HCT116 (cell line): ENCODE measurements at regions not wholly inside any gene's neighbourhood (a gene's known extent, or its start where the extent isn't known, plus 50 kb on each side); places are given as distances from the start of the nearest gene placed in this dataset.
"Not testable (repeated sequence)": the region's sequence is repeated elsewhere in the genome, so short reads cannot be mapped to it uniquely, and the experiment has no call there.

Source experiments
- ATAC-seq: fragments of 200-7000 bp; cut with Tn5 transposase; 2 replicates; pipeline ENCODE4 v1.9.1; 2020; ENCODE audit warnings: mild to moderate bottlenecking, moderate library complexity
- BruUV-seq: library from RNA; stranded (reverse); fragments of 400-500 nt; replicated peaks from 2 replicates; lab custom pipeline; 2021; lab: Mats Ljungman, UMichigan
- CTCF ChIA-PET: fragments of 300-600 bp; sonication (Branson Sonifier 250); formaldehyde crosslinking; loops from one replicate; lab custom pipeline; 2021; ENCODE audit warnings: antibody characterized with exemption; lab: Charles Lee
- POLR2A ChIA-PET: fragments of 300-600, 350-600 bp; sonication (Branson Sonifier 250); formaldehyde crosslinking; loops from one replicate; lab custom pipeline; 2021; ENCODE audit warnings: antibody characterized with exemption; lab: Charles Lee
- RAD21 ChIA-PET, 2 experiments: fragments of 300-600 bp; sonication (Branson Sonifier 250); formaldehyde crosslinking; loops; one replicate each; lab custom pipeline; 2023; ENCODE audit warnings: low total read pairs in 2 of 2; ENCODE audit not compliant: uncharacterized antibody in 2 of 2, unreplicated experiment in 2 of 2, low non-redundant PET in 1 of 2; lab: Charles Lee
- DNase-seq: peaks from one replicate; pipeline ENCODE4 v3.0.0-alpha.2; 2010; ENCODE audit warnings: low read depth, low spot score
- H2AFZ ChIP-seq: fragments of 200-600 bp; shearing (Covaris generic), sonication (generic); 2 replicates; pipeline ENCODE4 v1.6.1; 2017; ENCODE audit warnings: low read depth, mixed run types, mixed read lengths, antibody characterized with exemption, low read length; ENCODE audit not compliant: poor library complexity, severe bottlenecking
- H3K27ac ChIP-seq: 2 replicates; pipeline ENCODE4 v1.5.1; 2012; ENCODE audit warnings: low read depth, low read length
- H3K27me3 ChIP-seq: fragments of 200-600 bp; sonication (generic); 2 replicates; pipeline ENCODE4 v1.6.1; 2016; ENCODE audit warnings: mixed run types, low read length, mixed read lengths; ENCODE audit not compliant: insufficient read depth
- H3K36me3 ChIP-seq, 2 experiments: fragments of 200-500 bp in 1 of 2; fragments of 200-600 bp in 1 of 2; sonication (Bioruptor generic) in 1 of 2; sonication (generic) in 1 of 2; 2 replicates each; pipeline versions ENCODE4 v1.5.1 to v1.6.1; 2014 to 2016; ENCODE audit warnings: low read length in 2 of 2, inconsistent platforms in 1 of 2, mixed read lengths in 1 of 2, mixed run types in 1 of 2; ENCODE audit not compliant: insufficient read depth in 2 of 2, control insufficient read depth in 1 of 2
- H3K4me1 ChIP-seq, 2 experiments: fragments of 200-600 bp in 1 of 2; sonication (generic) in 1 of 2; 2 replicates each; pipeline versions ENCODE4 v1.5.1 to v1.6.1; 2012 to 2017; ENCODE audit warnings: low read length in 2 of 2, inconsistent platforms in 1 of 2, mild to moderate bottlenecking in 1 of 2, mixed read lengths in 1 of 2, mixed run types in 1 of 2, moderate library complexity in 1 of 2; ENCODE audit not compliant: insufficient read depth in 2 of 2, control insufficient read depth in 1 of 2
- H3K4me2 ChIP-seq: fragments of 200-600 bp; sonication (generic); 2 replicates; pipeline ENCODE4 v1.6.1; 2017; ENCODE audit warnings: mixed run types, low read length, mixed read lengths
- H3K4me3 ChIP-seq, 2 experiments: fragments of 200-600 bp in 1 of 2; sonication (generic) in 1 of 2; replicated peaks in 1 of 2; 2 replicates each; pipeline ENCODE4 v1.5.1; 2011 to 2016; ENCODE audit warnings: low read length in 2 of 2, control low read depth in 1 of 2, low read depth in 1 of 2, mild to moderate bottlenecking in 1 of 2, mixed read lengths in 1 of 2, mixed run types in 1 of 2
- H3K79me2 ChIP-seq: fragments of 200-600 bp; sonication (generic); 2 replicates; pipeline ENCODE4 v1.6.1; 2017; ENCODE audit warnings: mild to moderate bottlenecking, mixed run types, low read length, moderate library complexity, mixed read lengths; ENCODE audit not compliant: insufficient read depth
- H3K9ac ChIP-seq: fragments of 200-600 bp; sonication (generic); 2 replicates; pipeline ENCODE4 v1.6.1; 2016; ENCODE audit warnings: low read length, mixed read lengths
- H3K9me2 ChIP-seq: fragments of 200-600 bp; sonication (generic), shearing (Covaris generic); 2 replicates; pipeline ENCODE4 v1.6.1; 2017; ENCODE audit warnings: mixed run types, mild to moderate bottlenecking, moderate library complexity; ENCODE audit not compliant: insufficient read depth
- H3K9me3 ChIP-seq, 2 experiments: fragments of 200-500 bp in 1 of 2; fragments of 200-600 bp in 1 of 2; sonication (Bioruptor generic) in 1 of 2; sonication (generic) in 1 of 2; 2 replicates each; pipeline ENCODE4 v1.6.1; 2014 to 2017; ENCODE audit warnings: low read length in 2 of 2, mixed read lengths in 2 of 2, inconsistent platforms in 1 of 2, low read depth in 1 of 2, mild to moderate bottlenecking in 1 of 2, mixed run types in 1 of 2, moderate library complexity in 1 of 2; ENCODE audit not compliant: control insufficient read depth in 1 of 2, insufficient read depth in 1 of 2
- H4K20me1 ChIP-seq: fragments of 200-600 bp; sonication (generic), shearing (Covaris generic); 2 replicates; pipeline ENCODE4 v1.6.1; 2017; ENCODE audit warnings: mixed run types, mild to moderate bottlenecking, moderate library complexity; ENCODE audit not compliant: insufficient read depth
- ATF3 ChIP-seq: IDR thresholded peaks from 2 replicates; pipeline ENCODE4 v1.6.1; 2012
- CEBPB ChIP-seq: IDR thresholded peaks from 2 replicates; pipeline ENCODE4 v1.6.1; 2012; ENCODE audit warnings: low read depth
- ELF1 ChIP-seq: IDR thresholded peaks from 2 replicates; pipeline ENCODE4 v1.6.1; 2012; ENCODE audit warnings: low read depth, borderline replicate concordance
- EZH2 ChIP-seq: fragments of 200-600 bp; sonication (generic); IDR thresholded peaks from 2 replicates; pipeline ENCODE4 v1.6.1; 2017; ENCODE audit warnings: antibody characterized with exemption, mixed run types
- FOSL1 ChIP-seq: IDR thresholded peaks from 2 replicates; pipeline ENCODE4 v1.6.1; 2012; ENCODE audit warnings: low read depth
- POLR2A ChIP-seq: IDR thresholded peaks from 2 replicates; pipeline ENCODE4 v1.7.0; 2011; ENCODE audit warnings: borderline replicate concordance; ENCODE audit not compliant: insufficient read depth, insufficient read length; ENCODE audit errors: extremely low read depth
- SRF ChIP-seq: IDR thresholded peaks from 2 replicates; pipeline ENCODE4 v1.6.1; 2012; ENCODE audit warnings: low read depth
- TCF7L2 ChIP-seq: IDR thresholded peaks from 2 replicates; pipeline ENCODE4 v1.7.0; 2011; ENCODE audit warnings: borderline replicate concordance, inconsistent platforms; ENCODE audit not compliant: insufficient read depth, insufficient read length; ENCODE audit errors: extremely low read depth
- ZFX ChIP-seq: fragments of 450-650 bp; IDR thresholded peaks from 2 replicates; pipeline ENCODE4 v1.6.1; 2017
- intact Hi-C: fragments of 100-400 bp; cut with micrococcal nuclease; formaldehyde crosslinking; loops from 2 replicates; pipeline ENCODE4 v1.10.0; 2022
- TF ChIP-seq, protein P1 (sequence below): IDR thresholded peaks from 2 replicates; pipeline ENCODE4 v1.6.1; 2012
- TF ChIP-seq, protein P2 (sequence below): IDR thresholded peaks from 2 replicates; pipeline ENCODE4 v1.6.1; 2011; ENCODE audit warnings: mild to moderate bottlenecking, low read length, moderate library complexity; ENCODE audit not compliant: insufficient replicate concordance; ENCODE audit errors: extremely low read depth

DNA sequence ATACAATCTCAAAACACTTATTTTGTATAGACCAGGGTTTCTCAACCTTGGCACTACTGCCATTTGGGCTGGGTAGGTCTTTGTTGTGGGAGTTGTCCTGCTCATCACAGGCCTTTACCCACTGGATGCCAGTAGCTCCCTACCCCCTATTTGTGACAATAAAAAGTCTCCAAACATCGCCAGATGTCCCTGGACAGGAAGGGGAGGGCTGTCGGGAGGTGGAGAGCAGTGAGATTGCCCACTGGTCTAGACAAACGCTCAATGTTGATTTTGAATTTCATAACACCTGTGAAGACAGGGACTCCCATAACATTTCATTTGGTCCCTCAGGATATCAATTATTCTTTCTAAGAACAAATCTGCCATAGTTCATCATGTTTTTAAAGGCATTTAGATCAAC is 151.7 kb upstream of the PTPRG start:
- intact Hi-C loops, result no loop called here
- Histone ChIP-seq H2AFZ (no peak overlapping the region), H3K9me3 (no peaks in the 10 kb centered on the region), H3K4me2 (no peak overlapping the region), H3K4me3 (no peak overlapping the region), H3K36me3 (no peaks in the 10 kb centered on the region), H3K79me2 (no peaks in the 10 kb centered on the region), H3K27me3 (peaks cover 7% of the 10 kb centered on the region), H3K9me2 (no peaks in the 10 kb centered on the region), H3K9ac (no peak overlapping the region), H3K27ac (no peak overlapping the region), H4K20me1 (no peaks in the 10 kb centered on the region), H3K4me1 (no peaks in the 10 kb centered on the region)
- RAD21 ChIA-PET, result no interaction called here
- POLR2A ChIA-PET, result no interaction called here
- CTCF ChIA-PET, result no interaction called here
- no TSS peak for BruUV-seq
- DNase-seq (no peak), ATAC-seq (no peak)
- TF ChIP-seq EZH2 (no peak), POLR2A (no peak), CEBPB (no peak), ZFX (no peak), TCF7L2 (no peak), SRF (no peak), FOSL1 (no peak), ATF3 (no peak), ELF1 (no peak)
- TF ChIP-seq, protein P1, sequence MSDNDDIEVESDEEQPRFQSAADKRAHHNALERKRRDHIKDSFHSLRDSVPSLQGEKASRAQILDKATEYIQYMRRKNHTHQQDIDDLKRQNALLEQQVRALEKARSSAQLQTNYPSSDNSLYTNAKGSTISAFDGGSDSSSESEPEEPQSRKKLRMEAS, result no peak
- TF ChIP-seq, protein P2, sequence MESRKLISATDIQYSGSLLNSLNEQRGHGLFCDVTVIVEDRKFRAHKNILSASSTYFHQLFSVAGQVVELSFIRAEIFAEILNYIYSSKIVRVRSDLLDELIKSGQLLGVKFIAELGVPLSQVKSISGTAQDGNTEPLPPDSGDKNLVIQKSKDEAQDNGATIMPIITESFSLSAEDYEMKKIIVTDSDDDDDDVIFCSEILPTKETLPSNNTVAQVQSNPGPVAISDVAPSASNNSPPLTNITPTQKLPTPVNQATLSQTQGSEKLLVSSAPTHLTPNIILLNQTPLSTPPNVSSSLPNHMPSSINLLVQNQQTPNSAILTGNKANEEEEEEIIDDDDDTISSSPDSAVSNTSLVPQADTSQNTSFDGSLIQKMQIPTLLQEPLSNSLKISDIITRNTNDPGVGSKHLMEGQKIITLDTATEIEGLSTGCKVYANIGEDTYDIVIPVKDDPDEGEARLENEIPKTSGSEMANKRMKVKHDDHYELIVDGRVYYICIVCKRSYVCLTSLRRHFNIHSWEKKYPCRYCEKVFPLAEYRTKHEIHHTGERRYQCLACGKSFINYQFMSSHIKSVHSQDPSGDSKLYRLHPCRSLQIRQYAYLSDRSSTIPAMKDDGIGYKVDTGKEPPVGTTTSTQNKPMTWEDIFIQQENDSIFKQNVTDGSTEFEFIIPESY, result no peak

DNA sequence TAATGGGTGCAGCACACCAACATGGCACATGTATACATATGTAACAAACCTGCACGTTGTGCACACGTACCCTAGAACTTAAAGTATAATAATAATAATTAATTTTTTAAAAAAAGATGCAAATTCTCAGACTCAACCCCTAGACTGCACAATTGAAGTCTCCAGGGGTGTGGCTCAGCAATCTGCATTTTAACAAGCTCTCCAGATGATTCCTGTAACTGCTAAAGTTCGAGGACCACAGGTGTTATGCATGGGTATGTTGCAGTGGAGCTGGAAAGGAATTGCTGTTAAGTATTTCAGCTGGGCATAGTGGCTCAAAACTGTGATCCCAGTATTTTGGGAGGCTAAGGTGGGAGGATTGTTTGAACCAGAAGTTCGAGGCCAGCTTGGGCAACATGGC is 151.0 kb upstream of the PTPRG start:
- POLR2A ChIA-PET, DNase-seq, ATAC-seq, H3K36me3 ChIP-seq, RAD21 ChIA-PET, H3K9me3 ChIP-seq, BruUV-seq, intact Hi-C loops, H3K9ac ChIP-seq, H4K20me1 ChIP-seq, H3K4me2 ChIP-seq, H3K4me3 ChIP-seq, H3K27me3 ChIP-seq, H3K4me1 ChIP-seq, H3K27ac ChIP-seq, H3K9me2 ChIP-seq, H2AFZ ChIP-seq, H3K79me2 ChIP-seq, CTCF ChIA-PET: not testable (repeated sequence)
